Endothelial cell of umbilical vein (primary cell): ENCODE measurements at regions not wholly inside any gene's neighbourhood (a gene's known extent, or its start where the extent isn't known, plus 50 kb on each side); places are given as distances from the start of the nearest gene placed in this dataset.

ENCODE experiments used
- BruUV-seq: library from RNA; stranded (reverse); fragments of 400-500 nt; replicated peaks from 2 replicates; lab custom pipeline; 2021; lab: Mats Ljungman, UMichigan
- CTCF ChIA-PET: fragments of 300-600, 350-600 bp; sonication (Branson Sonifier 250); formaldehyde crosslinking; loops from one replicate; lab custom pipeline; 2021; ENCODE audit warnings: antibody characterized with exemption, inconsistent platforms; lab: Charles Lee
- POLR2A ChIA-PET: fragments of 300-600, 350-600 bp; sonication (Branson Sonifier 250); formaldehyde crosslinking; loops from one replicate; lab custom pipeline; 2021; ENCODE audit warnings: antibody characterized with exemption, inconsistent platforms; lab: Charles Lee
- DNase-seq: peaks from one replicate; pipeline ENCODE4 v3.0.0-alpha.2; 2011; ENCODE audit warnings: low read depth, low spot score
- FAIRE-seq: peaks from 2 replicates; lab custom pipeline; 2011; peaks lifted over from hg19 to GRCh38; lab: Jason Lieb, UNC
- H2AFZ ChIP-seq: 2 replicates; pipeline ENCODE4 v1.6.0; 2012; ENCODE audit warnings: low read depth, low read length, control low read depth, inconsistent platforms
- H3K27ac ChIP-seq: 2 replicates; pipeline ENCODE4 v1.5.1; 2011; ENCODE audit warnings: low read depth, mild to moderate bottlenecking, control low read depth, low read length, moderate library complexity; ENCODE audit not compliant: insufficient read depth
- H3K27me3 ChIP-seq, 2 experiments: 2 replicates each; pipeline versions ENCODE4 v1.6.0 to v1.6.1; 2011; ENCODE audit warnings: low read length in 2 of 2, mixed read lengths in 1 of 2; ENCODE audit not compliant: control insufficient read depth in 2 of 2, insufficient read depth in 2 of 2
- H3K36me3 ChIP-seq, 2 experiments: 2 replicates in 1 of 2; 3 replicates in 1 of 2; pipeline ENCODE4 v1.5.1; 2011; ENCODE audit warnings: low read length in 2 of 2, mild to moderate bottlenecking in 1 of 2, moderate library complexity in 1 of 2; ENCODE audit not compliant: control insufficient read depth in 2 of 2, insufficient read depth in 2 of 2; ENCODE audit errors: extremely low read depth in 1 of 2
- H3K4me1 ChIP-seq: 3 replicates; pipeline ENCODE4 v1.5.1; 2011; ENCODE audit warnings: mild to moderate bottlenecking, low read length; ENCODE audit not compliant: control insufficient read depth, insufficient read depth; ENCODE audit errors: extremely low read depth
- H3K4me2 ChIP-seq: 2 replicates; pipeline ENCODE4 v1.6.1; 2011; ENCODE audit warnings: low read length, control low read depth, mixed read lengths; ENCODE audit not compliant: insufficient read depth
- H3K4me3 ChIP-seq, 3 experiments: fragments of 200-600 bp in 1 of 3; sonication (generic), shearing (Covaris generic) in 1 of 3; replicated peaks in 1 of 3; 2 replicates each; pipeline ENCODE4 v1.5.1; 2011 to 2016; ENCODE audit warnings: control low read depth in 3 of 3, low read length in 3 of 3, mild to moderate bottlenecking in 2 of 3, inconsistent platforms in 1 of 3, low read depth in 1 of 3, moderate library complexity in 1 of 3; ENCODE audit not compliant: insufficient read depth in 1 of 3
- H3K79me2 ChIP-seq: 2 replicates; pipeline ENCODE4 v1.6.0; 2012; ENCODE audit warnings: low read length, inconsistent platforms; ENCODE audit not compliant: control insufficient read depth, insufficient read depth
- H3K9ac ChIP-seq: replicated peaks from 2 replicates; pipeline ENCODE3; 2011; ENCODE audit warnings: low read length, control low read depth; ENCODE audit not compliant: insufficient read depth; ENCODE audit errors: extremely low read depth
- H3K9me1 ChIP-seq: replicated peaks from 3 replicates; pipeline ENCODE4 v1.6.0; 2011; ENCODE audit warnings: mild to moderate bottlenecking, low read length; ENCODE audit not compliant: control insufficient read depth, insufficient read depth; ENCODE audit errors: extremely low read depth
- H3K9me3 ChIP-seq: replicated peaks from 2 replicates; pipeline ENCODE4 v1.5.1; 2012; ENCODE audit warnings: low read length, inconsistent platforms; ENCODE audit not compliant: control insufficient read depth, insufficient read depth
- H4K20me1 ChIP-seq: replicated peaks from 2 replicates; pipeline ENCODE3; 2011; ENCODE audit warnings: mild to moderate bottlenecking, low read length; ENCODE audit not compliant: control insufficient read depth, insufficient read depth; ENCODE audit errors: extremely low read depth
- EZH2 ChIP-seq: IDR thresholded peaks from 2 replicates; pipeline ENCODE4 v1.6.1; 2012; ENCODE audit warnings: borderline replicate concordance, low read depth, mild to moderate bottlenecking, moderate library complexity, low read length, inconsistent platforms; ENCODE audit not compliant: severe bottlenecking
- FOS ChIP-seq: IDR thresholded peaks from 2 replicates; pipeline ENCODE4 v1.6.1; 2011; ENCODE audit warnings: mild to moderate bottlenecking, low read length, moderate library complexity, borderline replicate concordance; ENCODE audit not compliant: insufficient read depth
- GATA2 ChIP-seq: IDR thresholded peaks from 2 replicates; pipeline ENCODE4 v1.7.0; 2011; ENCODE audit warnings: low read depth, mild to moderate bottlenecking, moderate library complexity, mixed read lengths, low read length; ENCODE audit not compliant: insufficient read length, insufficient read depth
- JUN ChIP-seq: IDR thresholded peaks from 2 replicates; pipeline ENCODE4 v1.6.1; 2011; ENCODE audit warnings: borderline replicate concordance, low read depth; ENCODE audit not compliant: insufficient read length, insufficient read depth
- MAX ChIP-seq: IDR thresholded peaks from 2 replicates; pipeline ENCODE4 v1.6.1; 2011; ENCODE audit not compliant: insufficient read depth, insufficient read length
- POLR2A ChIP-seq: IDR thresholded peaks from 2 replicates; pipeline ENCODE4 v1.6.1; 2012; ENCODE audit warnings: low read depth, mild to moderate bottlenecking, control low read depth, low read length
- POLR2AphosphoS5 ChIP-seq: IDR thresholded peaks from 2 replicates; pipeline ENCODE4 v1.6.1; 2012; ENCODE audit warnings: low read depth, mild to moderate bottlenecking, control low read depth, low read length, moderate library complexity; ENCODE audit not compliant: insufficient read depth
- dilution Hi-C: fragments of 300-500 bp; cut with MboI; formaldehyde crosslinking; loops from one replicate; pipeline ENCODE4 v1.15.0; 2019; ENCODE audit warnings: low sequenced_read_pairs; ENCODE audit not compliant: extremely low pct_ligation_motif_present
- intact Hi-C: fragments of 100-400 bp; cut with micrococcal nuclease; formaldehyde crosslinking; loops from one replicate; pipeline ENCODE4 v1.10.0; 2022

GRCh38 chr2:21774691-21775368 is 651.1 kb downstream of the TDRD15 start:
- Histone ChIP-seq H3K79me2 (no peaks in the 10 kb centered on the region), H3K27ac (no peak overlapping the region), H3K9me3 (no peaks in the 10 kb centered on the region), H3K9me1 (no peaks in the 10 kb centered on the region), H2AFZ (no peak overlapping the region), H3K27me3 (no peaks in the 10 kb centered on the region), H3K4me2 (no peak overlapping the region), H3K4me1 (peaks cover 9% of the 10 kb centered on the region), H4K20me1 (no peaks in the 10 kb centered on the region), H3K9ac (no peak overlapping the region), H3K36me3 (no peaks in the 10 kb centered on the region), H3K4me3 (no peak overlapping the region)
- no peak for TF ChIP-seq MAX
- peak; percentile 22 for TF ChIP-seq FOS
- no peak for TF ChIP-seq EZH2
- peak; percentile 53 for TF ChIP-seq GATA2
- TF ChIP-seq POLR2AphosphoS5 = peak; percentile 47
- FAIRE-seq (peak; percentile 75), DNase-seq (peak; percentile 79)
- BruUV-seq = no TSS peak
- intact Hi-C loops = no loop called here
- dilution Hi-C loops = no loop called here
- ChIA-PET POLR2A (no interaction called here), CTCF (no interaction called here)

- H3K9me1 ChIP-seq = no peaks in the 10 kb centered on the region
- H3K9me3 ChIP-seq = no peaks in the 10 kb centered on the region
- ChIA-PET POLR2A (no interaction called here), CTCF (no interaction called here)
- no peak overlapping the region for H3K4me3 ChIP-seq
- no peaks in the 10 kb centered on the region for H3K4me1 ChIP-seq
- no peaks in the 10 kb centered on the region for H3K79me2 ChIP-seq
- H3K4me2 ChIP-seq = no peak overlapping the region
- no peak for FAIRE-seq
- no peak overlapping the region for H3K27ac ChIP-seq
- H3K27me3 ChIP-seq = no peaks in the 10 kb centered on the region
- no TSS peak for BruUV-seq
- intact Hi-C loops (no loop called here), dilution Hi-C loops (no loop called here)
- no peak overlapping the region for H2AFZ ChIP-seq
- TF ChIP-seq POLR2A (no peak), GATA2 (no peak), JUN (no peak), EZH2 (no peak)
- no peaks in the 10 kb centered on the region for H4K20me1 ChIP-seq
- no peak for DNase-seq
- H3K9ac ChIP-seq = no peak overlapping the region
- no peaks in the 10 kb centered on the region for H3K36me3 ChIP-seq
These were observed 656.0 kb downstream of the TDRD15 start for GRCh38 chr2:21779786-21780185.
